ENCODE measurements at regions not wholly inside any gene's neighbourhood (a gene's known extent, or its start where the extent isn't known, plus 50 kb on each side); places are given as distances from the start of the nearest gene placed in this dataset.
"Not testable (repeated sequence)": the region's sequence is repeated elsewhere in the genome, so short reads cannot be mapped to it uniquely, and the experiment has no call there.

DNA sequence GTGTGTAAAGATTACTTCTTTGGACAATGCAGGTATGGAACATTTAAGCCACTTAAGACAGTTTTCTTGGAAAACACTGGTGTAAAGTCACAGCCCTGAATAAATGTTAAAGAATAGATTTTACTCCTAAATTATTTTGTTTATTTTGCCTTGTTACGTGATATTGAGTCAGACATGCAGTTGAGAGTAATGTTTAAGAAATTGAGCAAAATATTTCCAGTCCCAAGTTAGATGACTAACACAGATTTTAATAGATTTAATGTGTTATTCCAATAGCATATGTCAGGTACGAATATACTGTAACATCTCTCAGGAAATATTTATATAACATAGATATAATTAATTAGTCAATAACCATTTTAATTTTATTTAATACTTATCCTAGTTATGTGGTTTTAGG lies 1361.7 kb downstream of the FSCB start:
- no peaks in the 10 kb centered on the region for H3K9me3 ChIP-seq
- H3K27ac ChIP-seq: no peak overlapping the region
- TF ChIP-seq CTCF (IDR thresholded peaks at IDR 0.05) (no peak), POLR2A (IDR thresholded peaks at IDR 0.05) (no peak)
- H3K36me3 ChIP-seq: no peaks in the 10 kb centered on the region
- DNase-seq: no peak
- no peaks in the 10 kb centered on the region for H3K4me1 ChIP-seq
- no peak overlapping the region for H3K4me3 ChIP-seq
- no peaks in the 10 kb centered on the region for H3K27me3 ChIP-seq

- Histone ChIP-seq H3K27me3 (no peaks in the 10 kb centered on the region), H3K9me3 (no peaks in the 10 kb centered on the region), H3K4me3 (no peak overlapping the region), H3K4me1 (no peaks in the 10 kb centered on the region), H3K27ac (no peak overlapping the region), H3K36me3 (no peaks in the 10 kb centered on the region)
- no peak for DNase-seq
- TF ChIP-seq CTCF (IDR thresholded peaks at IDR 0.05) (no peak), POLR2A (IDR thresholded peaks at IDR 0.05) (no peak)
These were observed 1364.0 kb downstream of the FSCB start for GRCh38 chr14:43143106-43143505.

GRCh38 chr14:43141636-43142191 lies 1365.4 kb downstream of the FSCB start:
- no peak for DNase-seq
- no peaks in the 10 kb centered on the region for H3K4me1 ChIP-seq
- TF ChIP-seq CTCF (IDR thresholded peaks at IDR 0.05) (no peak), POLR2A (IDR thresholded peaks at IDR 0.05) (no peak)
- no peaks in the 10 kb centered on the region for H3K27me3 ChIP-seq
- no peak overlapping the region for H3K4me3 ChIP-seq
- H3K9me3 ChIP-seq: no peaks in the 10 kb centered on the region
- no peaks in the 10 kb centered on the region for H3K36me3 ChIP-seq
- no peak overlapping the region for H3K27ac ChIP-seq

DNA sequence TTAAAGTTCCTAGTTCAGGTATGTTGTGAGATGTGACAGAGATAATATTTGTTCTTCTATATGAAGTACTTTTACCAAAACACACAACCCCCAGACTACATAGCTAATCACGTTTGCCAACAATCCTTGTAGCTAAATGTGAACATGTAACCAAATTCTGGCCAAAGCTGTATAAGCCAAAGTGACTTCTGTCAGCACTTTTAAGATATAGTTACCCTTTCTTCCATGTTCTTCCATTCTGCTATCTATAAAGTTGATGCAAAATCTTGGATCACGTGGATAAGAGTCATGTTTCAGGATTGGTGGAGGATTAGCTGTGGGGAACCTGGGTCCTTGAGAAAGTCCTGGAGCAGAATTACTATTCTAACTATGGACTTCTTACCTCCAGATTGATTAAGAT lies 1366.6 kb downstream of the FSCB start:
- H3K4me1 ChIP-seq: no peaks in the 10 kb centered on the region
- no peak overlapping the region for H3K27ac ChIP-seq
- no peak overlapping the region for H3K4me3 ChIP-seq
- TF ChIP-seq CTCF (IDR thresholded peaks at IDR 0.05): no peak
- TF ChIP-seq POLR2A (IDR thresholded peaks at IDR 0.05): no peak
- no peaks in the 10 kb centered on the region for H3K36me3 ChIP-seq
- DNase-seq: no peak
- no peaks in the 10 kb centered on the region for H3K27me3 ChIP-seq
- peaks cover 0 to 7% (median 0%) of the 10 kb centered on the region in 4 donors for H3K9me3 ChIP-seq

GRCh38 chr14:43135877-43136411 lies 1371.1 kb downstream of the FSCB start:
- Histone ChIP-seq H3K27ac (no peak overlapping the region), H3K27me3 (no peaks in the 10 kb centered on the region), H3K36me3 (no peaks in the 10 kb centered on the region), H3K9me3 (peaks cover 0 to 7% (median 0%) of the 10 kb centered on the region in 4 donors), H3K4me1 (no peaks in the 10 kb centered on the region), H3K4me3 (no peak overlapping the region)
- no peak for DNase-seq
- TF ChIP-seq CTCF (IDR thresholded peaks at IDR 0.05) (no peak), POLR2A (IDR thresholded peaks at IDR 0.05) (no peak)

DNA sequence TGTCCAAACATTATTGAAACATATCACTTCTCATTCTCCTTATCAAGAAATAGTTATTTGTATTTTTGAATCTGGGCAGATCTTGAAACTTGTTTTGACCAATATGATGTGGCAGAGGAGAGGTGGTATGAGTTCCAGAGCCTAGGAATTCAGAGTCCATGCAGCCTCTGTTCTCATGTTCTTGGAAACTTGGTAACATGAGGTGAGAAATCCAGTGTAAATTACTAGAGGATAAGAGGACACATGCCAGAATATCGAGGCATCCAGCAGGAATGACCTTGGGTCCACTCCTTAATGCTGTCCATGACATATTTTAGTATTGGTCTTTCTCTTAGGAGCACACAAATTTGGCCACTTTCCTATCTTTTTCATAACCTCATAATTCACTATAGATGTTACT lies 1374.6 kb downstream of the FSCB start:
- TF ChIP-seq POLR2A (IDR thresholded peaks at IDR 0.05): no peak
- no peak for TF ChIP-seq CTCF (IDR thresholded peaks at IDR 0.05)
- Histone ChIP-seq H3K27me3 (no peaks in the 10 kb centered on the region), H3K27ac (no peak overlapping the region), H3K4me3 (no peak overlapping the region), H3K36me3 (no peaks in the 10 kb centered on the region), H3K4me1 (no peaks in the 10 kb centered on the region), H3K9me3 (peaks cover 0 to 7% (median 0%) of the 10 kb centered on the region in 4 donors)
- no peak for DNase-seq

DNA sequence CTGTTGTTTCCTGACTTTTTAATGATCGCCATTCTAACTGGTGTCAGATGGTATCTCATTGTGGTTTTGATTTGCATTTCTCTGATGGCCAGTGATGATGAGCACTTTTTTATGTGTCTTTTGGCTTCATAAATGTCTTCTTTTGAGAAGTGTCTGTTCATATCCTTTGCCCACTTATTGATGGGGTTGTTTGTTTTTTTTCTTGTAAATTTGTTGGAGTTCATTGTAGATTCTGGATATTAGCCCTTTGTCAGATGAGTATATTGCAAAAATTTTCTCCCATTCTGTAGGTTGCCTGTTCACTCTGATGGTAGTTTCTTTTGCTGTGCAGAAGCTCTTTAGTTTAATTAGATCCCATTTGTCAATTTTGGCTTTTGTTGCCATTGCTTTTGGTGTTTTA lies 1378.7 kb downstream of the FSCB start:
- not testable (repeated sequence) for H3K4me1 ChIP-seq, H3K4me3 ChIP-seq, DNase-seq, H3K27ac ChIP-seq, H3K9me3 ChIP-seq, H3K36me3 ChIP-seq, H3K27me3 ChIP-seq

DNA sequence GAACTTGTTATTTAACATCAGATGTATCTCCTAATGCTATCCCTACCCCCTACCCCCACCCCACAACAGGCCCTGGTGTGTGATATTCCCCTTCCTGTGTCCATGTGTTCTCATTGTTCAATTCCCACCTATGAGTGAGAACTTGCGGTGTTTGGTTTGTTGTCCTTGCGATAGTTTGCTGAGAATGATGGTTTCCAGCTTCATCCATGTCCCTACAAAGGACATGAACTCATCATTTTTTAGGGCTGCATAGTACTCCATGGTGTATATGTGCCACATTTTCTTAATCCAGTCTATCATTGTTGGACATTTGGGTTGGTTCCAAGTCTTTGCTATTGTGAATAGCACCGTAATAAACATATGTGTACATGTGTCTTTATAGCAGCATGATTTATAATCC lies 1379.2 kb downstream of the FSCB start:
- not testable (repeated sequence) for H3K27me3 ChIP-seq, H3K4me1 ChIP-seq, H3K36me3 ChIP-seq, H3K27ac ChIP-seq, H3K4me3 ChIP-seq, DNase-seq, H3K9me3 ChIP-seq
